Endodermal cell (in vitro differentiated cells): ENCODE measurements at regions not wholly inside any gene's neighbourhood (a gene's known extent, or its start where the extent isn't known, plus 50 kb on each side); places are given as distances from the start of the nearest gene placed in this dataset.

Experiments
- DNase-seq: peaks from one replicate; pipeline ENCODE4 v3.0.0-alpha.2; 2017
- H3K27ac ChIP-seq: 2 replicates; pipeline ENCODE4 v1.5.1; 2013; ENCODE audit warnings: mild to moderate bottlenecking, low read depth, low read length, moderate library complexity
- H3K27me3 ChIP-seq: 2 replicates; pipeline ENCODE4 v1.6.1; 2013; ENCODE audit warnings: mild to moderate bottlenecking, low read length, moderate library complexity; ENCODE audit not compliant: insufficient read depth, control insufficient read depth, poor library complexity, severe bottlenecking
- H3K36me3 ChIP-seq: 2 replicates; pipeline ENCODE4 v1.7.0; 2013; ENCODE audit warnings: mild to moderate bottlenecking, low read length, moderate library complexity; ENCODE audit not compliant: control insufficient read depth, insufficient read depth
- H3K4me1 ChIP-seq: one replicate; pipeline ENCODE4 v1.7.0; 2013; ENCODE audit warnings: low read length; ENCODE audit not compliant: control insufficient read depth, insufficient read depth
- H3K4me3 ChIP-seq: 2 replicates; pipeline ENCODE4 v1.5.1; 2013; ENCODE audit warnings: mild to moderate bottlenecking, low read length, moderate library complexity
- H3K9ac ChIP-seq: 2 replicates; pipeline ENCODE4 v1.6.1; 2013; ENCODE audit warnings: mild to moderate bottlenecking, low read length, moderate library complexity; ENCODE audit not compliant: poor library complexity, severe bottlenecking; ENCODE audit errors: extremely low read depth
- H3K9me3 ChIP-seq: 2 replicates; pipeline ENCODE4 v1.6.1; 2013; ENCODE audit warnings: mild to moderate bottlenecking, low read length, moderate library complexity; ENCODE audit not compliant: control insufficient read depth
- H3K27ac Mint-ChIP-seq: 2 replicates; pipeline ENCODE4 v1.8.0; 2020; ENCODE audit warnings: mixed read lengths
- H3K27me3 Mint-ChIP-seq: 2 replicates; pipeline ENCODE4 v1.8.0; 2021; ENCODE audit warnings: mild to moderate bottlenecking, mixed read lengths; ENCODE audit not compliant: insufficient read depth
- H3K36me3 Mint-ChIP-seq: 2 replicates; pipeline ENCODE4 v1.8.0; 2020; ENCODE audit warnings: low read depth, mixed read lengths
- H3K4me1 Mint-ChIP-seq: 2 replicates; pipeline ENCODE4 v1.8.0; 2020; ENCODE audit warnings: mixed read lengths
- H3K4me3 Mint-ChIP-seq: 2 replicates; pipeline ENCODE4 v1.8.0; 2020; ENCODE audit warnings: mild to moderate bottlenecking, moderate library complexity, mixed read lengths
- H3K9me3 Mint-ChIP-seq: 2 replicates; pipeline ENCODE4 v1.8.0; 2020; ENCODE audit warnings: mild to moderate bottlenecking, mixed read lengths
- WGBS, 2 experiments: methylation state at CpG; one replicate each; pipeline versions ENCODE4 v1.1.5 to v1.1.7; 2013; ENCODE audit warnings: missing lambda C conversion rate in 2 of 2, mixed read lengths in 1 of 2; ENCODE audit not compliant: insufficient coverage in 1 of 2, insufficient read length in 1 of 2; 5-methylcytosine and 5-hydroxymethylcytosine counted together
- TF ChIP-seq, protein P1 (sequence below): fragments of 200-600 bp; sonication (generic); conservative IDR thresholded peaks from 2 replicates; pipeline ENCODE4 v1.5.0; 2021; ENCODE audit warnings: antibody characterized with exemption, mild to moderate bottlenecking

GRCh38 chr7:148478551-148478950 lies 112.0 kb upstream of the C7orf33 start:
- H3K27ac ChIP-seq: no peak overlapping the region
- no peak overlapping the region for H3K9ac ChIP-seq
- no peaks in the 10 kb centered on the region for H3K27me3 Mint-ChIP-seq
- 70 to 89% methylated on average over 4 to 9 of the region's 9 CpGs for WGBS, 2 experiments
- H3K9me3 ChIP-seq: no peaks in the 10 kb centered on the region
- peaks cover 28% of the 10 kb centered on the region for H3K4me1 Mint-ChIP-seq
- no peaks in the 10 kb centered on the region for H3K36me3 Mint-ChIP-seq
- no peaks in the 10 kb centered on the region for H3K4me1 ChIP-seq
- no peaks in the 10 kb centered on the region for H3K27me3 ChIP-seq
- H3K27ac Mint-ChIP-seq: no peak overlapping the region
- no peak for DNase-seq
- no peaks in the 10 kb centered on the region for H3K36me3 ChIP-seq
- no peak overlapping the region for H3K4me3 ChIP-seq
- no peak overlapping the region for H3K4me3 Mint-ChIP-seq
- TF ChIP-seq, protein P1, sequence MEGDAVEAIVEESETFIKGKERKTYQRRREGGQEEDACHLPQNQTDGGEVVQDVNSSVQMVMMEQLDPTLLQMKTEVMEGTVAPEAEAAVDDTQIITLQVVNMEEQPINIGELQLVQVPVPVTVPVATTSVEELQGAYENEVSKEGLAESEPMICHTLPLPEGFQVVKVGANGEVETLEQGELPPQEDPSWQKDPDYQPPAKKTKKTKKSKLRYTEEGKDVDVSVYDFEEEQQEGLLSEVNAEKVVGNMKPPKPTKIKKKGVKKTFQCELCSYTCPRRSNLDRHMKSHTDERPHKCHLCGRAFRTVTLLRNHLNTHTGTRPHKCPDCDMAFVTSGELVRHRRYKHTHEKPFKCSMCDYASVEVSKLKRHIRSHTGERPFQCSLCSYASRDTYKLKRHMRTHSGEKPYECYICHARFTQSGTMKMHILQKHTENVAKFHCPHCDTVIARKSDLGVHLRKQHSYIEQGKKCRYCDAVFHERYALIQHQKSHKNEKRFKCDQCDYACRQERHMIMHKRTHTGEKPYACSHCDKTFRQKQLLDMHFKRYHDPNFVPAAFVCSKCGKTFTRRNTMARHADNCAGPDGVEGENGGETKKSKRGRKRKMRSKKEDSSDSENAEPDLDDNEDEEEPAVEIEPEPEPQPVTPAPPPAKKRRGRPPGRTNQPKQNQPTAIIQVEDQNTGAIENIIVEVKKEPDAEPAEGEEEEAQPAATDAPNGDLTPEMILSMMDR: no peak
- no peaks in the 10 kb centered on the region for H3K9me3 Mint-ChIP-seq

DNA sequence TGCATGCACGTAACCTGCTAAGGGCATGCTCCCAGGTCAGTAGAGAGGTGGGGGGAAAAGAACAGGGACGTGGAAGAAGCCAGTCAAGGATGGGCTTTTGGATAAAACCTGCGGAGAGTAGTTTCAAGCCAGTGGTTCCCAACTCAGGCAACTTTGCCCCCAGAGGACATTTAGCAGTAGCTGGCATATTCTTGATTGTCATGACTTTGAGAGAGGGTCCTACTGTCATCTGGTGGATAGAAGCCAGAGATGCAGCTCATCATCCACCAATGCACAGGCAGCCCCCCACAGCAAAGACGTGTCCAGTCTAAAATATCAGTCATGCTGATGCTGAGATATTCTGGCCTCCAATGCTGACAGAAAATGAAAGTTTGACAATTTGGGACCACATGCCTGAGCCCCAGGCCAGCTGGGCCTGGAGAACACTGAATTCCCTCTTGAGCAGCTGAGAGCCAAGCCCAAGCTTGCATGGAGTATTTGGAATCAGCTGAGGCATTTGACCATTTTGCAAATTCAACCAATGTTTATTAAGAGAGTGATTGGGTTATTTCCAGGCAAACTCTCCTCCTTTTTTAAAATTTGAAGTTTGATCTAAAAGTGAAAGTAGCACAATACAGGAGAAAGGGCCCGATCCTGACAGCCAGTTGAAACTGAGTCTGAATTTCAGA lies 110.0 kb upstream of the C7orf33 start:
- no peak overlapping the region for H3K4me3 ChIP-seq
- no peak overlapping the region for H3K27ac ChIP-seq
- TF ChIP-seq, protein P1: peak; percentile 66
- H3K4me3 Mint-ChIP-seq: no peak overlapping the region
- WGBS, 2 experiments: 88 to 92% methylated on average over 4 to 5 of the region's 5 CpGs
- no peaks in the 10 kb centered on the region for H3K9me3 ChIP-seq
- H3K9me3 Mint-ChIP-seq: no peaks in the 10 kb centered on the region
- H3K9ac ChIP-seq: no peak overlapping the region
- peaks cover 24% of the 10 kb centered on the region for H3K4me1 Mint-ChIP-seq
- H3K27me3 Mint-ChIP-seq: no peaks in the 10 kb centered on the region
- H3K36me3 Mint-ChIP-seq: no peaks in the 10 kb centered on the region
- no peaks in the 10 kb centered on the region for H3K27me3 ChIP-seq
- no peak overlapping the region for H3K27ac Mint-ChIP-seq
- no peaks in the 10 kb centered on the region for H3K36me3 ChIP-seq
- no peak for DNase-seq
- no peaks in the 10 kb centered on the region for H3K4me1 ChIP-seq

DNA sequence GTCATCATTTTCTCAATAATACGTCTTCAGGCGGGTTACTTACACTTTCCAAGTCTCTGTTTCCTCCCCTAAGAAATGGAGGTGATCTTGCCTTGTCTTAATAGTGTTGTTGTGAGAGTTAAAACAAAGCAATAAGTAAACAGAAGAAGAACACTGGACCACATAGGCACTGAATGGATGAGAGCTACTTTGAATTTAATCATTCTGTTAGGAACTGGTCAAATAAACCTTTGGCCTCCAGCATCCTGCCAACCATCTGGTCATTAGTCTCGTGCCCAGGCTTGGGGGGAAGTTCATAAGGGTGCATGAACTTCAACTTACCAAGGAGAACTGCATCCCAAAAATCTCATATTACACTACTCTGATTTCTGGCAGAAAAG lies 109.4 kb upstream of the C7orf33 start:
- Histone ChIP-seq H3K27ac (no peak overlapping the region), H3K9me3 (no peaks in the 10 kb centered on the region), H3K27me3 (no peaks in the 10 kb centered on the region), H3K36me3 (no peaks in the 10 kb centered on the region), H3K9ac (no peak overlapping the region), H3K4me3 (no peak overlapping the region), H3K4me1 (no peaks in the 10 kb centered on the region)
- WGBS, 2 experiments: 90 to 100% methylated on average over 2 to 3 of the region's 3 CpGs
- Mint-ChIP-seq H3K36me3 (no peaks in the 10 kb centered on the region), H3K4me3 (no peak overlapping the region), H3K27ac (no peak overlapping the region), H3K4me1 (peaks cover 24% of the 10 kb centered on the region), H3K9me3 (no peaks in the 10 kb centered on the region), H3K27me3 (no peaks in the 10 kb centered on the region)
- no peak for DNase-seq
- TF ChIP-seq, protein P1: no peak
